ENCODE measurements at regions not wholly inside any gene's neighbourhood (a gene's known extent, or its start where the extent isn't known, plus 50 kb on each side); places are given as distances from the start of the nearest gene placed in this dataset.

GRCh38 chr2:217383620-217384019, 523.8 kb upstream of the TNP1 start:
- CTCF ChIA-PET, result no interaction called here

GRCh38 chr2:217382794-217383193, 522.9 kb upstream of the TNP1 start:
- intact Hi-C loops (cut with micrococcal nuclease; ENCODE audit: unreplicated experiment), result no loop called here
- no peaks in the 10 kb centered on the region for H3K27me3 ChIP-seq (replicated peaks; ENCODE audit: insufficient read depth, low read depth, low read length, poor library complexity)
- BruUV-seq (replicated peaks), result no TSS peak
- H3K4me3 ChIP-seq (ENCODE audit: low read depth, low read length, poor library complexity, severe bottlenecking), result no peak overlapping the region
- TF ChIP-seq EZH2 (IDR thresholded peaks at IDR 0.05; ENCODE audit: borderline replicate concordance, low read depth, low read length, poor library complexity, severe bottlenecking), result no peak
- no peak for TF ChIP-seq CTCF (conservative IDR thresholded peaks at IDR 0.05; ENCODE audit: low read depth, low read length)
- ChIA-PET CTCF (no interaction called here), POLR2A (ENCODE audit: low non-redundant PET) (no interaction called here)
- H3K9me3 ChIP-seq (ENCODE audit: low read depth, low read length, poor library complexity, severe bottlenecking), result no peaks in the 10 kb centered on the region
- H3K27ac ChIP-seq (ENCODE audit: low read depth, low read length, poor library complexity, severe bottlenecking), result no peak overlapping the region
- H3K4me1 ChIP-seq (ENCODE audit: insufficient read depth, low read length, poor library complexity, severe bottlenecking), result no peaks in the 10 kb centered on the region
- DNase-seq (ENCODE audit: low spot score), result no peak
- H3K36me3 ChIP-seq (ENCODE audit: insufficient read depth, low read length, poor library complexity, severe bottlenecking), result no peaks in the 10 kb centered on the region

More at GRCh38 chr2:217383620-217384019, 523.8 kb upstream of the TNP1 start:
- intact Hi-C loops (cut with micrococcal nuclease; ENCODE audit: unreplicated experiment), result no loop called here
- no peak for TF ChIP-seq EZH2 (IDR thresholded peaks at IDR 0.05; ENCODE audit: borderline replicate concordance, low read depth, low read length, poor library complexity, severe bottlenecking)
- H3K27ac ChIP-seq (ENCODE audit: low read depth, low read length, poor library complexity, severe bottlenecking), result no peak overlapping the region
- H3K4me3 ChIP-seq (ENCODE audit: low read depth, low read length, poor library complexity, severe bottlenecking), result no peak overlapping the region
- no peak for DNase-seq (ENCODE audit: low spot score)
- H3K36me3 ChIP-seq (ENCODE audit: insufficient read depth, low read length, poor library complexity, severe bottlenecking), result no peaks in the 10 kb centered on the region
- H3K4me1 ChIP-seq (ENCODE audit: insufficient read depth, low read length, poor library complexity, severe bottlenecking), result no peaks in the 10 kb centered on the region
- no peaks in the 10 kb centered on the region for H3K9me3 ChIP-seq (ENCODE audit: low read depth, low read length, poor library complexity, severe bottlenecking)
- POLR2A ChIA-PET (ENCODE audit: low non-redundant PET), result no interaction called here
- no TSS peak for BruUV-seq (replicated peaks)
- H3K27me3 ChIP-seq (replicated peaks; ENCODE audit: insufficient read depth, low read depth, low read length, poor library complexity), result no peaks in the 10 kb centered on the region

- TF ChIP-seq EZH2 (IDR thresholded peaks at IDR 0.05; ENCODE audit: borderline replicate concordance, low read depth, low read length, poor library complexity, severe bottlenecking) (no peak), CTCF (conservative IDR thresholded peaks at IDR 0.05; ENCODE audit: low read depth, low read length) (no peak)
- no peaks in the 10 kb centered on the region for H3K36me3 ChIP-seq (ENCODE audit: insufficient read depth, low read length, poor library complexity, severe bottlenecking)
- ChIA-PET POLR2A (ENCODE audit: low non-redundant PET) (no interaction called here), CTCF (no interaction called here)
- H3K4me3 ChIP-seq (ENCODE audit: low read depth, low read length, poor library complexity, severe bottlenecking), result no peak overlapping the region
- DNase-seq (ENCODE audit: low spot score), result no peak
- no TSS peak for BruUV-seq (replicated peaks)
- H3K27me3 ChIP-seq (replicated peaks; ENCODE audit: insufficient read depth, low read depth, low read length, poor library complexity), result no peaks in the 10 kb centered on the region
- H3K9me3 ChIP-seq (ENCODE audit: low read depth, low read length, poor library complexity, severe bottlenecking), result no peaks in the 10 kb centered on the region
- intact Hi-C loops (cut with micrococcal nuclease; ENCODE audit: unreplicated experiment), result no loop called here
- no peaks in the 10 kb centered on the region for H3K4me1 ChIP-seq (ENCODE audit: insufficient read depth, low read length, poor library complexity, severe bottlenecking)
- H3K27ac ChIP-seq (ENCODE audit: low read depth, low read length, poor library complexity, severe bottlenecking), result no peak overlapping the region
Measured at GRCh38 chr2:217379807-217380206, 519.9 kb upstream of the TNP1 start.

- no peak for DNase-seq (ENCODE audit: low spot score)
- TF ChIP-seq EZH2 (IDR thresholded peaks at IDR 0.05; ENCODE audit: borderline replicate concordance, low read depth, low read length, poor library complexity, severe bottlenecking) (no peak), CTCF (conservative IDR thresholded peaks at IDR 0.05; ENCODE audit: low read depth, low read length) (no peak)
- BruUV-seq (replicated peaks), result no TSS peak
- POLR2A ChIA-PET (ENCODE audit: low non-redundant PET), result no interaction called here
- CTCF ChIA-PET, result no interaction called here
- H3K27me3 ChIP-seq (replicated peaks; ENCODE audit: insufficient read depth, low read depth, low read length, poor library complexity), result no peaks in the 10 kb centered on the region
- H3K9me3 ChIP-seq (ENCODE audit: low read depth, low read length, poor library complexity, severe bottlenecking), result no peaks in the 10 kb centered on the region
- no peaks in the 10 kb centered on the region for H3K36me3 ChIP-seq (ENCODE audit: insufficient read depth, low read length, poor library complexity, severe bottlenecking)
- no peak overlapping the region for H3K4me3 ChIP-seq (ENCODE audit: low read depth, low read length, poor library complexity, severe bottlenecking)
- intact Hi-C loops (cut with micrococcal nuclease; ENCODE audit: unreplicated experiment), result no loop called here
- no peaks in the 10 kb centered on the region for H3K4me1 ChIP-seq (ENCODE audit: insufficient read depth, low read length, poor library complexity, severe bottlenecking)
- H3K27ac ChIP-seq (ENCODE audit: low read depth, low read length, poor library complexity, severe bottlenecking), result no peak overlapping the region
Measured at GRCh38 chr2:217372794-217373193, 512.9 kb upstream of the TNP1 start.
